ENCODE measurements at regions not wholly inside any gene's neighbourhood (a gene's known extent, or its start where the extent isn't known, plus 50 kb on each side); places are given as distances from the start of the nearest gene placed in this dataset.

DNA sequence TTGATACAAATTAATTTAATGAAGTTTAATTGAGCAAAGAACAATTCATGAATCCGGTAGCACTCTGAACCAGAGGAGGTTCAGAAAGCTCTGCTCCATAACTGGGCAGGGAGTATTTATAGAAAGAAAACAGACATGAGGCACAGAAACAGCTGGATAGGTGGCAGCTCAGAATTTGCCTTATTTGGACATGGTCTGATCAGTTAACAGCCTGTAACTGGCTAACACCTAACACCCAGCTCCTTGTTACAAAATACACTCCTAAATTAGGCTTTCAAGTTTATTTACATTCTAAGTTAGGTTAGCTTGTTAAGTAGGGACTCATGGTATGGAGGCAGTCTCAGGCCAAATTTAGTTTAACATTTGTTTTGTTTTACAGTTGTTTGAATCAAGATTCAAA lies 67.8 kb upstream of the TMCC3 start:
- intact Hi-C loops (cut with micrococcal nuclease), result no loop called here

- intact Hi-C loops (cut with micrococcal nuclease), result no loop called here
These were observed 67.3 kb upstream of the TMCC3 start for GRCh38 chr12:94717656-94718055.

DNA sequence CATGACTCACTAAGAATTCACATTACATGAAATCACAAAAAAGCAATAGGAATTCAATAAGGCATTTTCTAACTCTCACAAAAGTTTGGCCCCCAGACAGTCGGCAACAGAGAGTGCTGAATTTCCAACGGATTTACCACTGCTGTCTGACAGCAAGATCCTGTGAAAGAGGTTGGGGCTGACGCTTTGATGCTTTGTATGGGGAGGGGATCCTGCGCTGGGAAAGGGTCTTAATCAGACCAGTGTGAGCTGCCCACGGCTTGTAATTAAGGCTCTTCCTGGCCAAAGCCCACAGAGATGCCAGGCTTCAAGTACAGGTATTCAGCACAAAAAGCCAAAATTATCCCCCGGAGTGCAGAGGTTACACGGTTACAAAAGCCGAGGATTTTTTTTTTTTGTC lies 66.8 kb upstream of the TMCC3 start:
- intact Hi-C loops (cut with micrococcal nuclease), result no loop called here

DNA sequence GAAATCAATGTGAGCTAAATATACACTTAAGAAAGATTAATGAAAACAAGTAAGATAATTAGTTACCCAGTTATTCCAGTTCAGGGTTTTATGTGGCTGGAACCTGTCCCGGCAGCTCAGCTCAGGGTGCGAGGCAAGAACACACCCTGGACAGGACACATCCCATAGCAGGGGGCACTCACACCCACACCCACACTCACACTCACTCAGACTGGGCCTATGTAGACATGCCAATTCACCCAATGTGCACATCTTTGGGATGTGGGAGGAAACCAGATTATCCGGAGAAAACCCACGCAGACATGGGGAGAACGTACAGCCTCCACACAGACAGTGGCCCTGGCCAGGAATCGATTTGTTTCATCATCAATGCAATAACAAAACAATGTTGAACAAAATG lies 66.0 kb upstream of the TMCC3 start:
- intact Hi-C loops (cut with micrococcal nuclease), result no loop called here

GRCh38 chr12:94714378-94715114 lies 64.2 kb upstream of the TMCC3 start:
- intact Hi-C loops (cut with micrococcal nuclease), result no loop called here

DNA sequence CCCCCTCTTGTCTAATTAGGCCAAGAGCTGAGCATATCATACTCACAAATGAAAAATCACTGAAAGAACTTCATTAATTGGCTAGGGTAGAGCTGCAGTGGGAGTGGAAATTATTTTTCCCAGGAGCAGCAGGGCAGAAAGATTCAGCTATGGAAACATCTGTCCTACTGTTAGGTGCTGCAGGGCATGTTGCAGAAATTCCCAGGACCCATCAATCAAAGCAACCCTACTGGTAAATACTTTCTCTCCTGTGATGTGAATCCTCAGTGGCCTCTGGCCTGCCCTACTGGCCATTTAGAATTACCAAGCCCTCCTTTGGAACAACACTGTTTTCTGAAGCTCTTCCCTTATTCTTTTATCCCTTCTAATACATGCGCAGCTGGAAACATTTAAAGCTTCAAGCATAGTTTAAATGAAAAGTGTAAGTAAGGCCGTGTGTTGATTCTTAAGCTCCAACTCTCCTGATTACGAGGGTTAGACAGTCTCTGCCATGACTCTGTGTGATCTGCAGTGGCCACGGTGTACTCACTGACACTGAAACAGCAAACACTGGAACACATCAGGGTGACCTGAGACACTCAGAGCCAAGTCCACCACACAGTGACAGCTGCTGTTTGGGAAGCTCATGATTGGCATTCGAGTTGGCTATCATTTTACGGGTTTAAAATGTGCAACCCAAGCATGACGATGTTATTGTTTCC lies 62.6 kb upstream of the TMCC3 start:
- intact Hi-C loops (cut with micrococcal nuclease), result no loop called here

DNA sequence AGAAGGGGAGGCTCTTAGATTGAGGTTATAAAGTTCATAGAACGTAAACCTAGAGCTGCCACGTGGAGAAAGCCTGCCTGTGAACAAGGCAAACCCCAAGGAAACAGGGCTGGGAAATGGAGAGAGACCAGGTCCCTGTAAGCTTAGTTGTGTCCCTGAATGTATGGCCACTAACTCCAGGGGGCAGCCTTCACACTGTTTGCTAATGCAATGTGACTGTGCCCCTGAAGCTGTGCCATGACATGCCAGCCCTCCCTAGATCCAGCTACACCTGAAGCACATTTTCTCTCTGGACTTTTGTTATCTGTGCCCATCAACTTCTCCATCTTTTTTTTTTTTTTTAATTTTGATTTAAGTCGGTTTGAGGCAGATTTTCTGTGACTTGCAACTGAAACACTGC lies 60.6 kb upstream of the TMCC3 start:
- intact Hi-C loops (cut with micrococcal nuclease), result no loop called here

DNA sequence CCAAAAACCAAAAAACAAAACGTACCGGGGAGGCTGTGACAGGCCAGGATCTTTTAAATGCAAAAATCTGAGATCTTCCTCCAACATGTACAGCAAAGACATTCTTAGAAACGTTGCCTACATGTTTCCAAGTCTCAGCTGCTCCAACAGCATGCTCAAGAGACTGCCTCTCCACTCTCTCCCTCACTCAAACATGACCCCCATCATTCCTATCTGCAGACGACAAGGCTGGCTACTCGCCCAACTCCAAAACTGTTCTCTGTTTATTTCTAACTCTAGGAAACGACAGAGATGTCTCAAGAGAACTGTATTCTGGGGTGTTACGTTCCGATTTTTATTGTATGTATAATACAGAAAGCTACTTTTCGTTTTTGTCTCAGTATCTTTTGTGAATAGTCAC lies 57.5 kb upstream of the TMCC3 start:
- intact Hi-C loops (cut with micrococcal nuclease), result no loop called here

- intact Hi-C loops (cut with micrococcal nuclease), result no loop called here
These were observed 56.7 kb upstream of the TMCC3 start for GRCh38 chr12:94707036-94707435.

DNA sequence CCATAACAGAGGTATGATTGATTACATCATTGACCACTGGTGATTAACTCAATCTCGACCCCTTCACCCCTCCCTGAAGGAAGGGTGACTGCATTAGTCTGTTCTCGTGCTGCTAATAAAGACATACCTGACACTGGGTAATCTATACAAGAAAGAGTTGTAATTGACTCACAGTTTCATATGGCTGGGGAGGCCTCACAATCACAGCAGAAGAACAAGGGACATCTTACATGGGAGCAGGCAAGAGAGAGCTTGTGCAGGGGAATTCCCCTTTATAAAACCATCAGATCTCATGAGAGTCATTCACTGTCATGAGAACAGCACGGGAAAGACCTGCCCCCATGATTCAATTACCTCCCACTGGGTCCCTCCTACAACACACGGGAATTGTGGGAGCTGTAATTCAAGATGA lies 55.9 kb upstream of the TMCC3 start:
- intact Hi-C loops (cut with micrococcal nuclease), result no loop called here

GRCh38 chr12:94705676-94706075 lies 55.3 kb upstream of the TMCC3 start:
- intact Hi-C loops (cut with micrococcal nuclease), result no loop called here

DNA sequence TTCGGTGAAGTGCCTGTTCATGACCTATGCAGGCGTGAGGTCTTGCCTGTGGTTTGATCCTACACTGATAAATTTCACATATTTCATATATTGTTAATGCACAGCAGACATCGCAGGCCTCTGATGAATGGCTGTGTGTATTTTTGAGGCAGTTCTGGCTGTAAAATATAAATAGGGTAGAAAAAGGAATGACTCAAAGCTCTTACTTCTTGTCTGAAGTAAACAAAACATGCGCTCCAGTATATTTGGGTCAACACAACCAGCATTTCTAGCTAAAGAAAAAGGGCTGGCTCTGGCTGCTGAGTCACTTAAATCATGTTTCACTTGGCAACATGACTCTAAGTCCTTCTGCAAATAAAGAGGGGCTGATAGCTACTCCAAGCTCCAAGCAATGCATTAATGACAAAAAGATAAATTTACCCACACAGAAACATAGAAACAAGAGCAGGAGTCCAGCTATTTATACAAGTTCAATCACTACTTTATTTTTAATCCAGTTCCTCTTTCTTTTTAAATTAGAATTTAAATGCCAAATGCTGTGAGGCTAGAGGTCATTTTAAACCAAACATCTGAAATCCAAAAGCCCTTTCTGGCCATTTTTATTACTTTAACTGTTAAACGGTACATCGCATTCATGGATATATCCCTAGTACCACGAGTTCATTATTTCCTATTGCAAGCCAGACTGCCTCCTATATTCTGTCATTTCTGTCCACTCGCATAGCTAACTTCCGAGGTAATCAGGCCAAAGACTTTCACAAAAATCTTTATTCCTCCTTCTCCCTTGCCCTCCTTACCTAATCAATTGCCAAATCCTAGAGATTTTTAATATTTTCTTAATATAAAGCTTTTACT lies 54.3 kb upstream of the TMCC3 start:
- intact Hi-C loops (cut with micrococcal nuclease), result no loop called here

DNA sequence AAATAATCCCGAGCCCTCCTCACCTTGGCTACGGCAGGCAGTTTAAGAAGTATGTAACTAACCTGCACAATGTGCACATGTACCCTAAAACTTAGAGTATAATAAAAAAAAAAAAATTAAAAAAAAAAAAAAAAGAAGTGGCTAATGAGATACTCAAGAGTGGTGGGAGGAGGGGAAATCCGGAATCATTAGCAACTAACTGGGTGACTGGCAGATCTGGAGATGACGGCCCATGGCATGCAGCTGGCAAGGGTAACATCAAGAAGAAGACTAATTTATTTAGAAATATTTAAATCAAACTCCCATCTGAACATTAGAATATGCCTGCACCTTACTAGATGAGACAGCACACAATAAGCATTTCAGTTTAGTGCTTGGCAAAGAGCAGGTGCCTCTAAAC lies 52.3 kb upstream of the TMCC3 start:
- intact Hi-C loops (cut with micrococcal nuclease), result no loop called here

GRCh38 chr12:94701711-94702110 lies 51.4 kb upstream of the TMCC3 start:
- intact Hi-C loops (cut with micrococcal nuclease), result no loop called here

DNA sequence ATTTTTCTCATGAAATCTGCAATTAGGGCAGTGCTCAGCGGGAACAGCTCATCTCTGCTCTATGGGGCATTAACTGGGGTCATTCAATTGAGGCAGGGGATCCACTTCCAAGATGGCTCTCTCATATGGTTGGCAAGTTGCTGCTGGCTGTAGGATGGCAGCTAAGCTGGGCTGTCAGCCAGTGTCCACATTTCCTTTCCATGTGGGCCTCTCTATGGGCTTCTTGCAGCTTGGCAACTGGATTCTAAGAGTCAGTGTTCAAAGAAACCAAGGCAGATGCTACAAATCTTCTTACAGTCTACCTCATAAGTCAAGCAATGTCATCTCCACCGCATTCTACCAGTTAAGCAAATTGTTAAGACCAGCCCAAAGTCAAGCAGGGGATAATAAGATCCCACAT lies 50.3 kb upstream of the TMCC3 start:
- intact Hi-C loops (cut with micrococcal nuclease), result no loop called here
